BJ (cell line): ENCODE measurements at regions not wholly inside any gene's neighbourhood (a gene's known extent, or its start where the extent isn't known, plus 50 kb on each side); places are given as distances from the start of the nearest gene placed in this dataset.

ENCODE experiments used
- CTCF ChIA-PET: fragments of 350-600 bp; formaldehyde crosslinking; extraction: SDS; loops from one replicate; lab custom pipeline; 2021; ENCODE audit warnings: antibody characterized with exemption, inconsistent platforms; lab: Yijun Ruan, JAX
- POLR2A ChIA-PET: fragments of 300-600 bp; sonication (Branson Sonifier 250); formaldehyde crosslinking; extraction: SDS; loops from one replicate; lab custom pipeline; 2021; ENCODE audit warnings: antibody characterized with exemption; lab: Charles Lee
- DNase-seq: peaks from one replicate; pipeline ENCODE4 v3.0.0-alpha.2; 2011; ENCODE audit warnings: low read depth
- H3K27me3 ChIP-seq: 2 replicates; pipeline ENCODE4 v1.6.0; 2011; ENCODE audit warnings: low read length; ENCODE audit not compliant: control insufficient read depth, insufficient read depth
- H3K36me3 ChIP-seq: 2 replicates; pipeline ENCODE4 v1.5.1; 2011; ENCODE audit warnings: low read length; ENCODE audit not compliant: control insufficient read depth, insufficient read depth
- H3K4me3 ChIP-seq: 2 replicates; pipeline ENCODE4 v1.5.1; 2011; ENCODE audit warnings: low read depth, mild to moderate bottlenecking, control low read depth, low read length
- CTCF ChIP-seq: IDR thresholded peaks from 2 replicates; pipeline ENCODE4 v1.5.1; 2011; ENCODE audit warnings: low read depth, mild to moderate bottlenecking, control low read depth, inconsistent platforms, low read length, moderate library complexity; ENCODE audit not compliant: insufficient read depth

- H3K27me3 ChIP-seq = no peaks in the 10 kb centered on the region
- ChIA-PET CTCF (interaction anchor here (0.6 to 2.8 kb wide), 3 partner anchors 324 to 486 kb away, joined by 3 to 10 read pairs (median 4); no protein-coding TSS in a partner anchor), POLR2A (no interaction called here)
- H3K4me3 ChIP-seq = no peak overlapping the region
- no peak for TF ChIP-seq CTCF
- DNase-seq = peak; percentile 58
- H3K36me3 ChIP-seq = no peaks in the 10 kb centered on the region
Measured at GRCh38 chr2:207467716-207468347, 61.9 kb upstream of the CREB1 start.

- ChIA-PET POLR2A (no interaction called here), CTCF (interaction anchor here (1.5 to 2.8 kb wide), 2 partner anchors 302 to 486 kb away, joined by 4 to 10 read pairs; partner anchors contain the start of gene KLF7)
- H3K4me3 ChIP-seq = no peak overlapping the region
- no peak for DNase-seq
- no peaks in the 10 kb centered on the region for H3K36me3 ChIP-seq
- no peak for TF ChIP-seq CTCF
- no peaks in the 10 kb centered on the region for H3K27me3 ChIP-seq
Measured at GRCh38 chr2:207468488-207468887, 61.3 kb upstream of the CREB1 start.

- no peaks in the 10 kb centered on the region for H3K27me3 ChIP-seq
- DNase-seq = no peak
- CTCF ChIA-PET = interaction anchor here (0.6 to 2.8 kb wide), 5 partner anchors 239 to 487 kb away, joined by 3 to 10 read pairs (median 4); partner anchors contain the start of gene KLF7
- POLR2A ChIA-PET = no interaction called here
- no peaks in the 10 kb centered on the region for H3K36me3 ChIP-seq
- no peak for TF ChIP-seq CTCF
- no peak overlapping the region for H3K4me3 ChIP-seq
Measured at GRCh38 chr2:207469451-207469850, 60.3 kb upstream of the CREB1 start.

- CTCF ChIA-PET = interaction anchor here (0.6 to 2.8 kb wide), 6 partner anchors 240 to 633 kb away, joined by 3 to 10 read pairs (median 4); partner anchors contain the start of gene KLF7
Measured at GRCh38 chr2:207469943-207470729, 59.6 kb upstream of the CREB1 start.

More at GRCh38 chr2:207469943-207470729, 59.6 kb upstream of the CREB1 start:
- POLR2A ChIA-PET = no interaction called here
- no peaks in the 10 kb centered on the region for H3K36me3 ChIP-seq
- no peak overlapping the region for H3K4me3 ChIP-seq
- TF ChIP-seq CTCF = no peak
- H3K27me3 ChIP-seq = no peaks in the 10 kb centered on the region
- no peak for DNase-seq
